Activated T-cell treated with anti-CD3 and anti-CD28 coated beads, Interleukin-2, amount 50 U/mL, for 4 hours (primary cell): ENCODE measurements at regions not wholly inside any gene's neighbourhood (a gene's known extent, or its start where the extent isn't known, plus 50 kb on each side); places are given as distances from the start of the nearest gene placed in this dataset.
"Not testable (repeated sequence)": the region's sequence is repeated elsewhere in the genome, so short reads cannot be mapped to it uniquely, and the experiment has no call there.

Source experiments
- ATAC-seq, 2 donors: fragments of 200-7000 bp; cut with Tn5 transposase; one replicate each; pipeline ENCODE4 v1.10.0; 2021
- DNase-seq: peaks from one replicate; pipeline ENCODE4 v3.0.0-alpha.2; 2020
- H3K27me3 Mint-ChIP-seq: one replicate; pipeline ENCODE4 v1.8.0; 2021; ENCODE audit warnings: low read depth, mixed read lengths
- H3K36me3 Mint-ChIP-seq: one replicate; pipeline ENCODE4 v1.8.0; 2022; ENCODE audit warnings: mixed read lengths; ENCODE audit not compliant: insufficient read depth
- H3K4me1 Mint-ChIP-seq: one replicate; pipeline ENCODE4 v1.8.0; 2021; ENCODE audit warnings: low read depth, mixed read lengths
- H3K4me3 Mint-ChIP-seq: one replicate; pipeline ENCODE4 v1.8.0; 2021; ENCODE audit warnings: mild to moderate bottlenecking, moderate library complexity, mixed read lengths
- H3K9me3 Mint-ChIP-seq: one replicate; pipeline ENCODE4 v1.8.0; 2021; ENCODE audit warnings: mixed read lengths

GRCh38 chr1:166390366-166391033, 223.7 kb upstream of the FAM78B start:
- H3K4me3 Mint-ChIP-seq, result no peak overlapping the region
- ATAC-seq, result no peak
- no peak for DNase-seq
- H3K9me3 Mint-ChIP-seq, result no peaks in the 10 kb centered on the region
- H3K27me3 Mint-ChIP-seq, result no peaks in the 10 kb centered on the region
- H3K36me3 Mint-ChIP-seq, result no peaks in the 10 kb centered on the region
- no peaks in the 10 kb centered on the region for H3K4me1 Mint-ChIP-seq

GRCh38 chr1:166391279-166392066, 224.7 kb upstream of the FAM78B start:
- Mint-ChIP-seq H3K4me3 (no peak overlapping the region), H3K36me3 (no peaks in the 10 kb centered on the region), H3K9me3 (no peaks in the 10 kb centered on the region), H3K4me1 (no peaks in the 10 kb centered on the region), H3K27me3 (no peaks in the 10 kb centered on the region)
- ATAC-seq (no peak), DNase-seq (no peak)

- DNase-seq (no peak), ATAC-seq (no peak)
- H3K27me3 Mint-ChIP-seq, result no peaks in the 10 kb centered on the region
- no peaks in the 10 kb centered on the region for H3K36me3 Mint-ChIP-seq
- H3K4me1 Mint-ChIP-seq, result no peaks in the 10 kb centered on the region
- H3K4me3 Mint-ChIP-seq, result no peak overlapping the region
- no peaks in the 10 kb centered on the region for H3K9me3 Mint-ChIP-seq
Measured at GRCh38 chr1:166395729-166396128, 228.9 kb upstream of the FAM78B start.

GRCh38 chr1:166409253-166410082, 242.7 kb upstream of the FAM78B start:
- not testable (repeated sequence) for H3K4me3 Mint-ChIP-seq, H3K27me3 Mint-ChIP-seq, ATAC-seq, H3K36me3 Mint-ChIP-seq, DNase-seq, H3K4me1 Mint-ChIP-seq
- peaks cover 19% of the 10 kb centered on the region for H3K9me3 Mint-ChIP-seq

GRCh38 chr1:166410083-166410385, 243.2 kb upstream of the FAM78B start:
- Mint-ChIP-seq H3K9me3 (peaks cover 19% of the 10 kb centered on the region), H3K4me1 (no peaks in the 10 kb centered on the region), H3K36me3 (no peaks in the 10 kb centered on the region), H3K4me3 (no peak overlapping the region), H3K27me3 (peaks cover 7% of the 10 kb centered on the region)
- DNase-seq (no peak), ATAC-seq (no peak)

GRCh38 chr1:166416831-166417230, 250.0 kb upstream of the FAM78B start:
- not testable (repeated sequence) for H3K9me3 Mint-ChIP-seq, H3K4me1 Mint-ChIP-seq, H3K36me3 Mint-ChIP-seq, ATAC-seq, DNase-seq, H3K4me3 Mint-ChIP-seq
- H3K27me3 Mint-ChIP-seq, result peaks cover 16% of the 10 kb centered on the region

GRCh38 chr1:166418344-166418933, 251.6 kb upstream of the FAM78B start:
- Mint-ChIP-seq H3K9me3 (no peaks in the 10 kb centered on the region), H3K27me3 (peaks cover 14% of the 10 kb centered on the region), H3K36me3 (no peaks in the 10 kb centered on the region), H3K4me3 (no peak overlapping the region), H3K4me1 (no peaks in the 10 kb centered on the region)
- ATAC-seq, result no peak
- DNase-seq, result no peak

GRCh38 chr1:166422586-166422985, 255.8 kb upstream of the FAM78B start:
- not testable (repeated sequence) for ATAC-seq, DNase-seq, H3K36me3 Mint-ChIP-seq, H3K4me1 Mint-ChIP-seq, H3K9me3 Mint-ChIP-seq, H3K4me3 Mint-ChIP-seq
- peaks cover 13% of the 10 kb centered on the region for H3K27me3 Mint-ChIP-seq

GRCh38 chr1:166432655-166433054, 265.9 kb upstream of the FAM78B start:
- Mint-ChIP-seq H3K4me1 (no peaks in the 10 kb centered on the region), H3K36me3 (no peaks in the 10 kb centered on the region), H3K27me3 (peaks cover 4% of the 10 kb centered on the region), H3K4me3 (no peak overlapping the region), H3K9me3 (no peaks in the 10 kb centered on the region)
- DNase-seq (no peak), ATAC-seq (no peak)

- DNase-seq, ATAC-seq, H3K9me3 Mint-ChIP-seq, H3K27me3 Mint-ChIP-seq, H3K4me1 Mint-ChIP-seq, H3K36me3 Mint-ChIP-seq, H3K4me3 Mint-ChIP-seq: not testable (repeated sequence)
Measured at GRCh38 chr1:166433404-166434304, 266.9 kb upstream of the FAM78B start.

- DNase-seq, result no peak
- peaks cover 3% of the 10 kb centered on the region for H3K27me3 Mint-ChIP-seq
- no peaks in the 10 kb centered on the region for H3K36me3 Mint-ChIP-seq
- no peak for ATAC-seq
- no peaks in the 10 kb centered on the region for H3K4me1 Mint-ChIP-seq
- H3K4me3 Mint-ChIP-seq, result no peak overlapping the region
- H3K9me3 Mint-ChIP-seq, result no peaks in the 10 kb centered on the region
Measured at GRCh38 chr1:166457700-166458099, 290.9 kb upstream of the FAM78B start.

- DNase-seq, result no peak
- H3K4me1 Mint-ChIP-seq, result no peaks in the 10 kb centered on the region
- no peak overlapping the region for H3K4me3 Mint-ChIP-seq
- peaks cover 14% of the 10 kb centered on the region for H3K27me3 Mint-ChIP-seq
- no peak for ATAC-seq
- H3K9me3 Mint-ChIP-seq, result peaks cover 13% of the 10 kb centered on the region
- H3K36me3 Mint-ChIP-seq, result no peaks in the 10 kb centered on the region
Measured at GRCh38 chr1:166464333-166464732, 297.5 kb upstream of the FAM78B start.

GRCh38 chr1:166470014-166470413, 303.2 kb upstream of the FAM78B start:
- no peak overlapping the region for H3K4me3 Mint-ChIP-seq
- H3K27me3 Mint-ChIP-seq, result peaks cover 25% of the 10 kb centered on the region
- H3K4me1 Mint-ChIP-seq, result no peaks in the 10 kb centered on the region
- peaks cover 2% of the 10 kb centered on the region for H3K36me3 Mint-ChIP-seq
- H3K9me3 Mint-ChIP-seq, result peaks cover 6% of the 10 kb centered on the region
- ATAC-seq (no peak), DNase-seq (no peak)

GRCh38 chr1:166470441-166470840, 303.6 kb upstream of the FAM78B start:
- H3K27me3 Mint-ChIP-seq, result peaks cover 25% of the 10 kb centered on the region
- no peak for DNase-seq
- no peaks in the 10 kb centered on the region for H3K4me1 Mint-ChIP-seq
- peaks cover 1% of the 10 kb centered on the region for H3K9me3 Mint-ChIP-seq
- H3K36me3 Mint-ChIP-seq, result peaks cover 2% of the 10 kb centered on the region
- H3K4me3 Mint-ChIP-seq, result no peak overlapping the region
- ATAC-seq, result no peak
